ENCODE measurements at regions not wholly inside any gene's neighbourhood (a gene's known extent, or its start where the extent isn't known, plus 50 kb on each side); places are given as distances from the start of the nearest gene placed in this dataset.

GRCh38 chr6:3905945-3906845 is 57.0 kb downstream of the FAM50B start:
- 0 out of 2 replicates have a peak, but pooled peaks cover 3% of the 10 kb centered on the region for H3K27me3 ChIP-seq (ENCODE audit: low read depth, low read length)
- no peak overlapping the region for H3K27ac ChIP-seq (ENCODE audit: low read length)
- H3K4me1 ChIP-seq (ENCODE audit: low read length) = peaks cover 12% of the 10 kb centered on the region
- H3K79me2 ChIP-seq (ENCODE audit: low read length) = no peaks in the 10 kb centered on the region
- no peak overlapping the region for H3K4me3 ChIP-seq (ENCODE audit: low read length)
- no peaks in the 10 kb centered on the region for H4K20me1 ChIP-seq (ENCODE audit: insufficient read depth, low read length)
- no peaks in the 10 kb centered on the region for H3K36me3 ChIP-seq (replicated peaks; ENCODE audit: low read depth, low read length)
- H3K9ac ChIP-seq (ENCODE audit: low read length) = no peak overlapping the region
- H3K4me2 ChIP-seq (ENCODE audit: low read length) = no peak overlapping the region
- TF ChIP-seq EZH2phosphoT487 (IDR thresholded peaks at IDR 0.05; ENCODE audit: low read depth) (no peak), CTCF (IDR thresholded peaks at IDR 0.05; ENCODE audit: low read depth, low read length) (no peak)
- no peak overlapping the region for H2AFZ ChIP-seq (ENCODE audit: low read depth, low read length)
- H3K9me3 ChIP-seq (ENCODE audit: insufficient read depth, low read length) = no peaks in the 10 kb centered on the region

- H4K20me1 ChIP-seq (ENCODE audit: insufficient read depth, low read length) = no peaks in the 10 kb centered on the region
- H3K36me3 ChIP-seq (replicated peaks; ENCODE audit: low read depth, low read length) = no peaks in the 10 kb centered on the region
- peaks cover 12% of the 10 kb centered on the region for H3K4me1 ChIP-seq (ENCODE audit: low read length)
- H3K79me2 ChIP-seq (ENCODE audit: low read length) = no peaks in the 10 kb centered on the region
- no peak overlapping the region for H3K4me2 ChIP-seq (ENCODE audit: low read length)
- H3K27ac ChIP-seq (ENCODE audit: low read length) = no peak overlapping the region
- no peak overlapping the region for H3K4me3 ChIP-seq (ENCODE audit: low read length)
- no peak overlapping the region for H3K9ac ChIP-seq (ENCODE audit: low read length)
- H3K9me3 ChIP-seq (ENCODE audit: insufficient read depth, low read length) = no peaks in the 10 kb centered on the region
- H2AFZ ChIP-seq (ENCODE audit: low read depth, low read length) = no peak overlapping the region
- TF ChIP-seq EZH2phosphoT487 (IDR thresholded peaks at IDR 0.05; ENCODE audit: low read depth) = no peak
- no peak for TF ChIP-seq CTCF (IDR thresholded peaks at IDR 0.05; ENCODE audit: low read depth, low read length)
- 0 out of 2 replicates have a peak, but pooled peaks cover 7% of the 10 kb centered on the region for H3K27me3 ChIP-seq (ENCODE audit: low read depth, low read length)
Observed at GRCh38 chr6:3906846-3907151, 57.6 kb downstream of the FAM50B start.

- no peak for TF ChIP-seq CTCF (IDR thresholded peaks at IDR 0.05; ENCODE audit: low read depth, low read length)
- no peak for TF ChIP-seq EZH2phosphoT487 (IDR thresholded peaks at IDR 0.05; ENCODE audit: low read depth)
- H3K27me3 ChIP-seq (ENCODE audit: low read depth, low read length) = peaks cover 16% of the 10 kb centered on the region; the same call in 1 of the 2 replicates
- no peaks in the 10 kb centered on the region for H4K20me1 ChIP-seq (ENCODE audit: insufficient read depth, low read length)
- H3K4me3 ChIP-seq (ENCODE audit: low read length) = no peak overlapping the region
- peaks cover 1% of the 10 kb centered on the region for H3K4me1 ChIP-seq (ENCODE audit: low read length)
- H3K4me2 ChIP-seq (ENCODE audit: low read length) = no peak overlapping the region
- no peak overlapping the region for H3K9ac ChIP-seq (ENCODE audit: low read length)
- no peak overlapping the region for H3K27ac ChIP-seq (ENCODE audit: low read length)
- H2AFZ ChIP-seq (ENCODE audit: low read depth, low read length) = no peak overlapping the region
- H3K79me2 ChIP-seq (ENCODE audit: low read length) = no peaks in the 10 kb centered on the region
- no peaks in the 10 kb centered on the region for H3K36me3 ChIP-seq (replicated peaks; ENCODE audit: low read depth, low read length)
- no peaks in the 10 kb centered on the region for H3K9me3 ChIP-seq (ENCODE audit: insufficient read depth, low read length)
Observed at GRCh38 chr6:3908223-3908622, 59.0 kb downstream of the FAM50B start.

GRCh38 chr6:3908961-3909360 is 59.8 kb downstream of the FAM50B start:
- Histone ChIP-seq H3K36me3 (replicated peaks; ENCODE audit: low read depth, low read length) (no peaks in the 10 kb centered on the region), H3K9me3 (ENCODE audit: insufficient read depth, low read length) (no peaks in the 10 kb centered on the region), H4K20me1 (ENCODE audit: insufficient read depth, low read length) (no peaks in the 10 kb centered on the region), H3K27ac (ENCODE audit: low read length) (no peak overlapping the region), H2AFZ (ENCODE audit: low read depth, low read length) (no peak overlapping the region), H3K4me1 (ENCODE audit: low read length) (no peaks in the 10 kb centered on the region), H3K79me2 (ENCODE audit: low read length) (no peaks in the 10 kb centered on the region), H3K27me3 (ENCODE audit: low read depth, low read length) (peaks cover 20% of the 10 kb centered on the region; the same call in 1 of the 2 replicates), H3K9ac (ENCODE audit: low read length) (no peak overlapping the region), H3K4me2 (ENCODE audit: low read length) (no peak overlapping the region), H3K4me3 (ENCODE audit: low read length) (no peak overlapping the region)
- TF ChIP-seq CTCF (IDR thresholded peaks at IDR 0.05; ENCODE audit: low read depth, low read length) (no peak), EZH2phosphoT487 (IDR thresholded peaks at IDR 0.05; ENCODE audit: low read depth) (no peak)

Data from OCI-LY3 (cell line).